ENCODE measurements at regions not wholly inside any gene's neighbourhood (a gene's known extent, or its start where the extent isn't known, plus 50 kb on each side); places are given as distances from the start of the nearest gene placed in this dataset.
"Not testable (repeated sequence)": the region's sequence is repeated elsewhere in the genome, so short reads cannot be mapped to it uniquely, and the experiment has no call there.

- DNase-seq = no peak
Measured at GRCh38 chr1:166307261-166308188, 140.7 kb upstream of the FAM78B start.

- not testable (repeated sequence) for DNase-seq
Measured at GRCh38 chr1:166316306-166316705, 149.5 kb upstream of the FAM78B start.

GRCh38 chr1:166322470-166322869, 155.7 kb upstream of the FAM78B start:
- DNase-seq = no peak

GRCh38 chr1:166327886-166328285, 161.1 kb upstream of the FAM78B start:
- DNase-seq = no peak

- no peak for DNase-seq
Measured at GRCh38 chr1:166328956-166329355, 162.2 kb upstream of the FAM78B start.

GRCh38 chr1:166330096-166330495, 163.3 kb upstream of the FAM78B start:
- DNase-seq = no peak

- no peak for DNase-seq
Measured at GRCh38 chr1:166338105-166338504, 171.3 kb upstream of the FAM78B start.

- DNase-seq = no peak
Measured at GRCh38 chr1:166340709-166341108, 173.9 kb upstream of the FAM78B start.

GRCh38 chr1:166343276-166343675, 176.5 kb upstream of the FAM78B start:
- DNase-seq = no peak

GRCh38 chr1:166350490-166350889, 183.7 kb upstream of the FAM78B start:
- DNase-seq = no peak

GRCh38 chr1:166351676-166352075, 184.9 kb upstream of the FAM78B start:
- DNase-seq = no peak

GRCh38 chr1:166353213-166353612, 186.4 kb upstream of the FAM78B start:
- no peak for DNase-seq

GRCh38 chr1:166354406-166354805, 187.6 kb upstream of the FAM78B start:
- DNase-seq = no peak

- no peak for DNase-seq
Measured at GRCh38 chr1:166365081-166365480, 198.3 kb upstream of the FAM78B start.

- DNase-seq = no peak
Measured at GRCh38 chr1:166368030-166368429, 201.2 kb upstream of the FAM78B start.

- DNase-seq = no peak
Measured at GRCh38 chr1:166377896-166378295, 211.1 kb upstream of the FAM78B start.

- DNase-seq = no peak
Measured at GRCh38 chr1:166378805-166379204, 212.0 kb upstream of the FAM78B start.

GRCh38 chr1:166379447-166379846, 212.6 kb upstream of the FAM78B start:
- no peak for DNase-seq

- no peak for DNase-seq
Measured at GRCh38 chr1:166383137-166383536, 216.3 kb upstream of the FAM78B start.

- no peak for DNase-seq
Measured at GRCh38 chr1:166383635-166384346, 217.0 kb upstream of the FAM78B start.

- no peak for DNase-seq
Measured at GRCh38 chr1:166384948-166385347, 218.1 kb upstream of the FAM78B start.

GRCh38 chr1:166390366-166391033, 223.7 kb upstream of the FAM78B start:
- no peak for DNase-seq

GRCh38 chr1:166391279-166392066, 224.7 kb upstream of the FAM78B start:
- no peak for DNase-seq

Data from NCI-H1092 treated with DMSO at 0.1 percent for 48 hours (cell line).